ENCODE measurements at regions not wholly inside any gene's neighbourhood (a gene's known extent, or its start where the extent isn't known, plus 50 kb on each side); places are given as distances from the start of the nearest gene placed in this dataset.

- no peak for TF ChIP-seq POLR2A (IDR thresholded peaks at IDR 0.05)
- TF ChIP-seq CTCF (IDR thresholded peaks at IDR 0.05): no peak
- no peak for TF ChIP-seq EP300 (IDR thresholded peaks at IDR 0.05)
These were observed 76.9 kb upstream of the CNEP1R1 start for GRCh38 chr16:49947907-49948678.
